Bone marrow (tissue), 2 donors: ENCODE measurements at regions not wholly inside any gene's neighbourhood (a gene's known extent, or its start where the extent isn't known, plus 50 kb on each side); places are given as distances from the start of the nearest gene placed in this dataset.
"Not testable (repeated sequence)": the region's sequence is repeated elsewhere in the genome, so short reads cannot be mapped to it uniquely, and the experiment has no call there.

Experiments
- DNase-seq, 2 donors: peaks; one replicate each; lab custom pipeline; 2025; lab: John Stamatoyannopoulos, UW

DNA sequence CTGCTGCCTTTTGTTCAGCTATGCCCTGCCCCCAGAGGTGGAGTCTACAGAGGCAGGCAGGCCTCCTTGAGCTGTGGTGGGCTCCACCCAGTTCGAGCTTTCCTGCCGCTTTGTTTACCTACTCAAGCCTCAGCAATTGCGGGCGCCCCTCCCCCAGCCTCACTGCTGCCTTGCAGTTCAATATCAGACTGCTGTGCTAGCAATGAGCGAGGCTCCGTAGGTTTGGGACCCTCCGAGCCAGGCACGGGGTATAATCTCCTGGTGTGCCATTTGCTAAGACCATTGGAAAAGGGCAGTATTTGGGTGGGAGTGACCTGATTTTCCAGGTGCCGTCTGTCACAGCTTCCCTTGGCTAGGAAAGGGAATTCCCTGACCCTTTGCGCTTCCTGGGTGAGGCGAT, 51.9 kb downstream of the DIPK2A start:
- DNase-seq, result not testable (repeated sequence)

DNA sequence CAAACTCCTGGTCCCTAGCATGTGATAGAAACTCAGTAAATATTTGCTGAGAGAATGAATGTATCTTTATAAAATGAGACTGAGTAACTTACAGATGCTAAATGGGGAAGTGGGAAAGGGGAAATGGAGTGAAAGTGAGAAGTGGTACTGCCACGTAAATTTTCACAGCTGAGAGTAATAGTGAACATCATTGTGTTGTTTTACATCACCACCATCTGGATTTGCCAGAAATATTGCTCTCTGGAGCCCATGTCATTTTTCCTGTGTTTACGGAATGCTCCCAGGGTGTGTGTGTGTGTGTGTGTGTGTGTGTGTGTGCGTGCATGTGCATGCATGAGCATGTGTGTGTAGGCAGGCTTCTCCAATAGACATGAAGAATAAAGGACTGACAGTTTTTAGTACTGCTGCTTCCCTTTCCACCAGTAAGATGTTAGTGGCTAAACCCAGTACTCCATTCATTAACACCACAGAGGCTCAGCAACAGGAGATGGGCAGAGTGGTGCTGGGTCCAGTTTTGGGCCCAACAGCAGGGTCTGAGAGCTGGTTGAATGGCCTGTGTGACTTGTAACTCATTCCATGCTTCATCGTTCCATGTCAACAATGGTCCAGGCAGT, 57.3 kb downstream of the DIPK2A start:
- peak; percentile 13 to 49 for DNase-seq

DNA sequence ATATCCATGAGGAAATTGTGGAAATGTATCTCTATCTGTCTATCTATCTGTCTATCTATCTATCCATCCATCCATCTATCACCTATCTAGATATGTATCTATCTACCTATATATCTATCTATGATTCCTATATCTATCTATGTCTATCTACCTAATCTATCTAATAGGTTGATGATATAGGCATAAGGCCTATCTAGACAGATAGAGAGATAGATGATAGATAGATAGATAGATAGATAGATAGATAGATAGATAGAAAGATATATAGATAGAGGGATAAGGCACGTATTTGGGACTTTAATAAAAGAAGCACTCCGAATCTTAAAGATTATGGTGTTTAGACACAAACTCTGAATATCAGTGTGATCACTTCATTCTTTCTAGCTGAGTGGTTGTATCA, 58.1 kb downstream of the DIPK2A start:
- DNase-seq, result no peak

DNA sequence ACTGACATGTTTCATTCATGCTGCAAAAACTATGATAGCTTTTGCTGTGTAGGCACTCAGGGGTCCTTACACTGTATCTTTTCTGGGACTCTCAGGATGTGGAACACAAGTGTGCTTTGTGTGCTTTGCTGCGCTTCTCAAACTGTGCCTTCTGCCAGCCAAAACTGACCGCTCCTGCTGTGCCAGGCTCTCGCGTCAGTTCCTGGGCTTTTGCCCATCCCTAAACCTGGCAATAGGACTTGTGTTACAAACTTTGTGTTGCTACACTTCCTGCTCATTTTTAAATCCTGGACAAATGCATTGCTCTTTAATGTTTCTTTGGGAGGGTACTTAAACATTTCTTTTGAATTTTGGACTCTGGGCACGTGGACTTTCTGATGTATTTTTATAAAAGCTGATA, 60.3 kb downstream of the DIPK2A start:
- no peak for DNase-seq

DNA sequence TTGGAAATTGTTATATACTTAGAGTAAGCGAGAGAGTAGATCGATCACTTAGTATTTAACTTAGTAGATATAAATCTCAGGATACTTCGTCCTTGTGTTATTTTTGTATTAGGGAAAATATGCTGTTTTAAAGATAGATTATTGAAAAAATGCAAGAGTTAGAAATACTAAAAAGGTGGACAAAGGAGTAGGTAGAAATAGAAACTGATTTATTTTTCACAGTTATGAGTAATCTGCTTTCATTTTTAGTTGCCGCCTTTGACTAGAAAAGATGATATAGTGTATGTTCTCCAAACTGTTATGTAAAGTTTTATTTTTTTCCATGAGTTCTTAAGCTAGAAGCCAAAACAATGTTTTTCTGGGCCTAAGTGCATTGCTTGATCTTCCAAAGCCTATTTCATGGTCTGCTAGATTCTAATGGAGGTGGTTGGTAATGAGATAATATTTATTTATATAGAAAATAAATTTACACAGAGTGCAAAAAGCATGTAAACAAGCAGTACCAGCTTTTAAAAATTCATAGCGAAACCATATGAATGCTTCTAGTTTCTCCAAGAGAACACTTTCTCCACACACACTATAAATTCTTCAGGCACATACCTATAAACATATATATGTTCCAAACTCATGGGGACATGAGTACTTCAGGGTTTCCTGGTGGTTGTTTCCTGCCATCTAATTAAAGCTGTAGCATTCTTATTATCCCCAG, 61.1 kb downstream of the DIPK2A start:
- no peak for DNase-seq

DNA sequence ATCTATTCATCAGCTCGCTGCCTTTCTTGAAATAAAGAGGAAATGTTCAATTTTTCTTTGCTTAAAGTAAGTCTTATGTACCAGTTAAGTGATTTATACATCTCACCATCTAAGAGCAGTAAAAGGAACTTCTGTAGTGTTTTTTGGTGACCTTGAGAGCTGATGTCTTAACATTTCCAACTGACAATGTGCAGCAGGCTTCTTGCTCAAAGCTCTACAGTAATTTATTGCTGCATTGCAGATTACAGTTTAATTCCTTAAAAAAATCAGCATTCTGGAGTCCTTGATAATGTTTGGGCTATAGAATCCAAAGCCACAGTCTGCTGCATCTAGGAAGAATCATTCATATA, 61.6 kb downstream of the DIPK2A start:
- no peak for DNase-seq

DNA sequence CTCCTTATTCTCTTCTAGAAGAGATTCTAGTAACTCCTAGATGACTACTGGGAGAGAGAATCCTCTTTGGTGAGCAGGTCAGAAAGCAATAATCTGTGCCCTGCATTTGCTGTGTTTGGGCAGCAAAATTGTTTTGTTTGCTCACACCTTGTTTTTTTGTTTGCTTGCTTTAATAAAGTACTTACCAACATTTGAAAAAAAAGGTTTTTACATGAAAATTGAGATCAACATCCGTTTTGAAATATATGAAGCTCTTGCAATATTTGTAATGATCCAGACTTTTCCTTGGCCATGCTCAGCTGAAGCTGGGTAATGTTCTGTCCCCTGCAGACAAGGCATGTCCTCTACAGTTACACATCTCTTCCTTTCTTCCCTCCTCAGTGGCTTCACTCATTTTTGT, 62.2 kb downstream of the DIPK2A start:
- DNase-seq, result no peak

DNA sequence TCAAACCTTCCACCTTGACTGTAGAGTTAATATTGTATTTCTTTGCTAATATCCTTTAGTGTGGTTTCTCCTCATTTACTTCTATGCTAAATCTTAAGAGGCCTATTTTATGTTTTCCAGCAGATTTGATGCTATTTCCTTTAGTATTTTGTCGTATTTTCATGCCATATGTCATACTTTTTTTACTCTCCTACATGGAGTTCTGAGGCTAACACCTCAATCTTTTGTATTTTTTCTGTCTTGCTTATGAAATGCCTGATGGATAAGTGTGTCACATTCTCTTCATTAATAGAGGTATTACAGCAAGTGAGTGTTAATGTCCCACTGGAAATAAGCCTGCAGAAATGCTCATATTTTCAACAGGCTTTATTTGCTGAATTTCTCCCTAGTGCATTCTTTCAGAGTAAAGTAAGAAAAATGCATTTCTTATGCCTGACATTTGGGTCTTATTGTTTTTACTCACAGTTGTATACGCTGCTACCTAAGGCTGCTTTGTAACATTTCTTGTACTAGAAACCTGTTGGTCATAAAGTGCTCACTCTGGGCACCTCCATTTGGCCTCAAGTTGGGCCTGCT, 63.2 kb downstream of the DIPK2A start:
- DNase-seq, result no peak

DNA sequence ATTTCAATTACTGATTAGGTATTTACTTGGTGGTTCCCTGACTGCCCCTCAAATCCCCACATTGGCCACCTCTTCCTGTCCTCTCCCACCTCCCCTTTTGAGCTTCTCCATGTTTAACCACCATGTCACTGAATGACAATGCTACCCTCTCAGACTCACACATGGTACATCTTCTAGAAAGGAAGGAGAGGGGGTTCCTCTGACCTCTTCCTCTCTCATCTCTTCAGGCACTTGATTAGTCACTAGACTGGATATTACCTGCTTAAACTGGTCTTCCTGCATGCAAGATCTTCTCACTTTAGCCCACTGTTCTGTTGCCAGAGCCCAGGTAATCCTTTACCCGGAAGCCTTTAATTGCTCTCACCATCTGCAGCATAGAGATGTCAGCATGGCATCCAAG, 64.9 kb downstream of the DIPK2A start:
- DNase-seq, result no peak

DNA sequence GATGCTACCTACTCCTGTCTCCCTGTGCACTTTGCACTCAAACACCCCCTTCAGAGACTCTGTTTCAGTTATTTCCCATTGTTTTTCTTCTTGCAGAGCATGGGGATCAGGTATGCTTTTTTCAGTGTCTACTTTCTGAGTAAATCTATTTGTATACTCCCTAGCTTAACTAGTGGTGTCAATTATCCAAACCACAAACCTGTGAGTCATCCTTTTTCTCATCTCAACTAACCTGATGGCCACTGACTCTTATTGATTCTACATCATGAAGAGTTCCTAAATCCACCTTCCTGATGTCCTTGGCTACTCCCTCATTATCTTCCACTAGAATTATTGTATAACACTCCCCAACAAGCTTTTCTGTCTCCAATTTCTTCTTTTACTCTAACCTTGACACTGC, 68.0 kb downstream of the DIPK2A start:
- no peak for DNase-seq

DNA sequence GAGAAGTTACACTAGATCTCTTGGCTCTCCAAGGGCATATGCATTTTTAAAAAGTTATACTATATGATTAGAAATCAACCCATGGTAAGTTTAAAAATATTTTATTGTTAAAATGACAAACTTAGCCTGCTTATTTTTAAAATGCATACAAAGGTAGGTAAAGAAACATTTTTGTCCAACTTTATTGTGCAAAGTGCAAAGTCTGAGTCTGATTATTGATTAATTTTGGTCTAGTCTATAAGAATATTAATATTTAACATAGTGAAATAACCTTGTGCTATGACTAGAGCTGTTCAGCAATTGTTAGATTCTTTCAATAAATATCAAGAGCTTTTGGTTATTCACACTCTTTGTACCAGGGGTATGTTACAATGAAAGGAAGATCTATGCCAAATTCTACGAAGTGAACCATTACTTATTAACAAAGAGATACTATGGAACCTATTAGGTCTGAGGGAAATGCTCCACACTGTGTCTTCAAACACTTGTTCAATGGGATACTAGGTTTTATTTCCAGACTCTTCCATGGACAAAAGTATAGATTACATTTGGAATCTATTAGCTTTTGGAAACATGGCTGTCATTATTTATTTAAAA, 70.4 kb downstream of the DIPK2A start:
- no peak for DNase-seq

DNA sequence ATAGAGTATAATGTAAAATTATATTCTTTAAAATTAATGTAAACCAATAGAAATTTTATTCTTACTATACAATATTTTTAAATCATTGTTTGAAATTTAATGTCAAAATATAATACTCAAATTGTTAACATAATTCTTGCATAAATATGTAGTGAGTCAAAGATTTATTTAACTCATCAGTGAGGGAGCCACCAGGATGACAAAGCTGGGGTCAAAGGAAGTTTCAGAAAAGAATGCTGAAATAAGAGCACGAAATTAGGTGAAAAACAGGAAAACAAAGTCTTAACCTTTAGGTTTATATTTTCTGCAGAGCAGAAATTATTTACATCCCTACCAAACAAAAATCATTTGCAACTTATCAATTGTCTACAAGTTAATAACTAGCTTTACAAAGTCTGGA, 74.1 kb downstream of the DIPK2A start:
- DNase-seq, result no peak

DNA sequence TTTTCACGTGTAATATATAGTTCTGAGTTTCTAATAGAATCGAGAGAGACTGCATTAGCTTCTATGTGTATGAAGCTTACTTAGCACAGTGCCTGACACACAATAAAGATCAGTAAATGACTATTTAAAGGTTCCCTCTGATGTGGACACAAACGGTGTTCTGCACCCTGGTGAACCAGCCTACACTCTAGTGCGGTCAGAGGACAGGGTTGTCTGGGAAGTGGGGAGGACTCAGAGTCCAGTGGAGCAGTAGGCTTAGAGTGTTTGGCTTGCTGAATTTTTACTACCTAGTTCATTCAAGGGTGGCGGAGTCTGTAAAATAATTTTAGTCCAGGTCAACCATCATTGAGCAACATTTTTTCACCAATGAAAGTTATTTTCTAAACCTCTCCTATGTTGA, 77.8 kb downstream of the DIPK2A start:
- DNase-seq, result no peak

DNA sequence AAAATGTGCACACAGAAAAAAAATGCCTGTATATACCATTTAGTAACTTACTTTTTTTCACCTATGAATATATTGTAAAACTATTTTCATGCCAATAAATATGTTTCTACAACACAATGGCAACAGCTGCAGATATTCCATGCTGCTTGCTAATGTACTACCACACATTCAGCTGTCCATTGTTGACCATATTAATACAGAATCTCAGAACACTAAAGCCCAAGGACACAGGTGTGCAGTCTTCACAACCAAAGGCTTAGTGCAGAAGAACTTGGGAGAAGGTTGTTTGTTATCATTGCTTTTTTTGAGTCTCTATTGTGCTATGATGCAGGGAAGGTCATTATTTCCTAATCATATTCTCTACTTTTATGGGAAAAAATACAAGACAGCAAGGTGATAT, 79.6 kb downstream of the DIPK2A start:
- no peak for DNase-seq

DNA sequence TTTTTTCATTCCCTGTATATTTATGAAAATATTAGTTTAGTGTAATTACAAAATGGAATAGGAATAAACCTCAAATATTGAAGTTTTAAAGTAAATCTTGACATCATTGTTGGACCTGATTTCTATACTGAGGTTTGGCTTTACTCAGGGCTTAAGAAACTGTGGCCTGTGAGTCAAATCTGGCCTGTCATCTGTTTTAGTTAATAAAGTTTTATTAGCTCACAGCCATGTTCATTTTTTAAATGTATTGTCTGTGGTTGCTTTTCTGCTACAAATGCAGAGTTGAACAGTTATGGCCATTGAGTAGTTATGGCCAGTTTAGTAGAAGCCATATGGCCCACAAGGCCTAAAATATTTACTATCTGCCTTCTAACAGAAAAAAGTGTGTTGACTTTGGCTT, 80.7 kb downstream of the DIPK2A start:
- no peak for DNase-seq

DNA sequence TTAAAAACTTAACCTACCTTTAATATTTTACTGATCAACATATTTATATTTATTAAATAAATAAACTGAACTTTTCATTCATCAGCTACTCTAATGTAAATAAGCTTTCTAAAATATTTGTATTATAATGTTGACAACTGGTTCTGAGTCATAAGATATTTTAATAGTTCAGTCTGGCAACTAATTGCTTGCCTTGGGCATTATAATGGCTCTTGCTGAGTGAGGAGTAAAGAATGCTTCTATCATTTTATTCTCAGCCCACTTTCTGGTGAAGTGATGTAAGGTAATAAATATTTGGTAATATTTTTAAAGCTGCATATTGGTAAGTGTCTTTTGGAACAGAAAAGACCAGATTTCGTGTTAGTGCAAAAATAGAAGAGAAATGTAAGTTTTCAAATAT, 81.5 kb downstream of the DIPK2A start:
- no peak for DNase-seq

DNA sequence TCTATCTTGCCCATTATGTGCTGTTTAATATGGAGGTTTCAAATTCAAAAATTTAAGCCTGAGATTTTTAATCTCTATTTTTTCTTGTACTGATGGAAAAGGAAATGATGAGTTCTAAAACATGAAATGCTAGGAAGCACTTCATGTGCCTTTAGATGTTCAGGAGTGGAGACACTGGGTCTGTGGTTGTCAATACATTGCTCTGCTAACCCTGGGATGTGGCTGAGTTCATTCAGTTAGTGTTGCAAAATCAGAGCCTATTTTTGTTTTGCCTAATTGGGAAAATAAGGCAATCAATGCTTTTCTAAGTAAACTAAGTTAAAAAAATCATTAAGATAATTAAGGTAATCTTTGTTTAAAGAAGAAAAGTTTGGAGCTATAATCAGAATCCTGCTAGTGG, 83.1 kb downstream of the DIPK2A start:
- no peak for DNase-seq

DNA sequence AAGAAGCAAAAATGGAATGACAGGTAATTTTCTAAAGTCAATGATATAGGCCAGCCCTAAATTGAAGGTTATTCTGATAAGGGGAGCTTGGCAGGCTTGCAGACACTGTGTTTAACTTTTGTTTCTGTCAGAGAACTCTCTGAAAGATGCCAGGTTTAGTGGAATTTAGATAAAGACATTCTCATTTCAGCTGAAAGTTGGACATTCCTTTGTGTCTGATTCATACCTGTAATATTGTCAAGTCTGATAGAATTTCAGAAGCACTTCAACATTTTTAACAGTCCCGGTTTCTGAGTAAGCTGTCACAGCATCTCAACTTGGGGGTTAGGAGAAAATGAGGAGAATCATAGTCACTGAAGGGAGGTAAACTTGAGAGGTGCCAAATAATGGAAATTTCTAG, 84.0 kb downstream of the DIPK2A start:
- DNase-seq, result no peak

DNA sequence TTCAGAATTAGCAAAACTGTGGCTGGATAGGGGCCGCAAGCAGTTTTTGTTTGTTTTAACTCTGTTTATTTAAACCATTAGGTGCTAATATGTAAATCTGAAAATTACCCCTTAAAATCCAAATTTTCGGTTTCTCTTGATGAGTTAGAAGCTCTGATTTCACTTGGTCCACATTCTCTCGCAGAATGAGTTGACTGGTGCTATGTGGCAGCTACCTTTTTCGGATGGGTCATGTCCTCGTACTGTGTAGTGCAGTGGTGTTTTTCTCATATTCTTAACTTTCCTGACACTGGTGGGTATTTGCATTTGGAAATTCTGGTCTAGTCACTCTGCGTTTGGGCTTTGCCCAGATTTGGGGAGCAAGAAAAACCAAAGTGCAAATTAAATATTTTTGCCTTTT, 87.1 kb downstream of the DIPK2A start:
- DNase-seq, result no peak

DNA sequence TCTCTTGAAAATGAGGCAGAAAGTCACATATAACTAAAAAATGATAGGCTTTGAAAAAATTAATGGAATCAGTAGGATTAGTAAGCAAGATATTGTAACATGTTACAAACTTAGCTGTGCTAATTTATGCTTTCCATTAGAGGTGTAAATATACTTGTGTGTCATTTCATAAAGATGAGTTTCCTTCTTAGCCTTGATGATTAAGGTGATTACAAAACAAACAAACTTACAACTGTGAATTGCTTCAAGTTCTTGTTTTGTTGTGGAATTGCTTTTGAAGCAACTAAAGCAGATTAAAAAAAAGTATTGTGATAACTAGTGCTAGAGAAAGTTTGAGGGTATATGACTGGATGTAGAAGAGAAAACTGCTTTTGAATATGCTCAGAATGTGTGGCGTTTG, 87.9 kb downstream of the DIPK2A start:
- DNase-seq, result no peak

DNA sequence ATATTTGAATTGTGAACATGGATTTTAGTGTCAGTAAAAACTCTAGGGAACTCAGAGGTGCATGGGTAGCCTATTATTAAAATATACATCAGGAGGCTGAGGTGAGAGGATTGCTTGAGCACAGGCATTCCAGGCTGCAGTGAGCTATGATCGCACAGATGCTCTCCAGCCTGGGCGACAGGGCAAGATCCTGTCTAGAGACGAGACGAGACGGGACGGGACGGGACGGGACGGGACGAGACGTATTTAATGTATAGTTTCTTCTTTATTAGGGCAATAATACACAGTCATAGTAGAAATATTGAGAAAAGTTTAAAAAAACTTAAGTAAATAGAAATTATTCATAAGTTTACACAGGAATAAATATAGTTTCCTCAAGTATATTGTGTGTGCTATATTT, 89.3 kb downstream of the DIPK2A start:
- no peak for DNase-seq

DNA sequence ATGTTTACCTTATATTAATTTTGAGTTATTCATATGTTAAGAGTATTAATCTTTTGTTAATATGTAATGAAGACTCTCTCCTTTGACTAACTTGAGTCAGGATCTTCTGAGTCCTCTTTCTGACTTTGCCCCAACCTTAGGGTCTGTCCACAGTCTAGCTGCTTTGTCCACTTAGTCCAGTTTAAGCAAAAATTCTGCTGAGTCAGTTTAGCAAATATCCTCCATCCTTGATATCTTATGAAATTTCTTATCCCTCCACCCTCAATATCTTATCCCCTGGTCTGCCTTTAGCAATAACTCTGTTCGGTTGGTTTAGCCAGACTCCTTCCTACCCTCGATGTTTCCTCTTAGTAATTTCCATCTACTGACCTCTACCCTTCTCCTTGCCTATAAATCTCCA, 91.7 kb downstream of the DIPK2A start:
- DNase-seq, result no peak

DNA sequence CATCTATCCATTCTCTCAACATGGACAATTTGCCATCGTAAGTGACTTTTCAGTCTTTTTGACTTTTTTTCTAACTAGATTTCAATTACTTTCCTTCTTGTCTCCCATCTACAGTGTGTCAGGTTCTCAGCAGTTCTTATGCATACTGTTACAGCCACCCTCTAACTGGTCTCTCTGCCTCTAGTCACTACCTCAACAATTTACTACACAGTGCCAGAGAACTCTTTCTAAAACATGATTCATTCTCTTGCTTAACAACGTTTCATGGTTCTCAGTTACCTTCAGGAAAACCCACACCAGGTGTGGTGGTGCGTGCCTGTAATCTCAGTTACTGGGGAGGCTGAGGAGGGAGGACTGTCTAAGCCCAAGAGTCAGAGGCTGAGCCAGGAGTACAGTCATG, 95.4 kb downstream of the DIPK2A start:
- DNase-seq, result no peak

DNA sequence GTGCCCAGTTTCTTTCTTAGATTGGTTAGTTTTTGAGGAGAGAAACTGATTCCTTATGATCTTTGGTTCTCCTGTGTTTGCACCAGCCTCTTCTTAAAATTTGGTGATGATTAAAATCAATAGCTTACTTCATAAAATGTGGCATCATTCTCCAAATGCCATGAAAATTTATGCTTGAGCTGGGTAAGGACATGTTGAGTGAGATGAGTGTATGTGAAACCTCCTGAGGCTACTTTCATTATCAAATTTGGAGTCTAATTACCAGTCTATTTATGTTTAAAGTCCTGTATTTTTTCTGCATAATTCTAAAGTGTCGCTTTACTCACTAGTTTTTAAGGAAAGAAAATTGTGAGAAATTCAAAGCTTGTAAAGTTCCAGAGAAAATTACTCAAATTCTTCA, 102.1 kb downstream of the DIPK2A start:
- no peak for DNase-seq
